ENCODE measurements at regions not wholly inside any gene's neighbourhood (a gene's known extent, or its start where the extent isn't known, plus 50 kb on each side); places are given as distances from the start of the nearest gene placed in this dataset.
A peak's percentile ranks its signal among the peaks of the same experiment; 100 is the strongest.
"Not testable (repeated sequence)": the region's sequence is repeated elsewhere in the genome, so short reads cannot be mapped to it uniquely, and the experiment has no call there.

DNA sequence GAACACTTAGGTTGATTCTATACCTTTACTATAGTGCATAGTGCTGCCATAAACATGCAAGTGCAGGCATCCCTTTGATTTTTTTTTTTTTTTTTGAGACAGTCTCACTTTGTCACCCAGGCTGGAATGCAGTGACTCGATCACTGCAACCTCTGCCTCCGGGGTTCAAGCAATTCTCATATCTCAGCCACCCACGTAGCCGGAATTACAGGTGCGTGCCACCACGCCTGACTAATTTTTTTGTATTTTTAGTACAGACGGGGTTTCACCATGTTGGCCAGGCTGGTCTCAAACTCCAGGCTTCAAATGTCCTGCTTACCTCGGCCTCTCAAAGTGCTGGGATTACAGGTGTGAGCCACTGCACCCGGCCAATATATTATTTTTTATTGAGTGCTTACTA, 140.0 kb upstream of the OLIG3 start:
- H3K9me3 ChIP-seq (ENCODE audit: control insufficient read depth in 2 of 2, insufficient read depth in 1 of 2, low read length in 1 of 2); H3K27me3 ChIP-seq (ENCODE audit: control insufficient read depth in 2 of 2, insufficient read depth in 1 of 2, low read length in 1 of 2); DNase-seq (ENCODE audit: low read depth in 6 of 9, low spot score in 9 of 9); H3K4me3 ChIP-seq (ENCODE audit: low read length in 2 of 2); H3K36me3 ChIP-seq (ENCODE audit: control insufficient read depth in 2 of 2, insufficient read depth in 2 of 2, low read length in 1 of 2); H3K4me1 ChIP-seq (ENCODE audit: control insufficient read depth in 2 of 2, insufficient read depth in 2 of 2, low read length in 2 of 2); H3K27ac ChIP-seq (ENCODE audit: low read depth in 1 of 2, low read length in 1 of 2): not testable (repeated sequence)
- 85% methylated on average over 9 of the region's 9 CpGs for WGBS

DNA sequence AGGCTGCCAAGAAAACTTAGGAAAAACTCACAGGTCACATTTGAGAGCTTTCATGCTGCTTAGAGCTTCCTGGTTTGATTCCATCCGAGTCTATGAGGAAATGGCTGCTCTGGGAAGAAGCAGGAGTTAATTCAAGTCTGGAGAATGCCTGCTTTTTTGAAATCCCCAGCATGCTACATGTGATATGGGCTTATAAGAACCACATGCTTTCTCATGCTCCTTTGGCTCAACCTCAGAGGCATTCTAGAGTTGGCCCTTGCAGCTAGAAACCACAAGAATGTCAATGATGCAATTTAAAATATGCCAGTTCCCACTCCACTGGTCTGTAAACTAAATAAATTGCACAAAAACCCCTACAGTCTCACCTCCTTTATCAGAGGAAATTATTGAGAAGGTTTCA, 142.9 kb upstream of the OLIG3 start:
- no peaks in the 10 kb centered on the region for H3K4me1 ChIP-seq (ENCODE audit: control insufficient read depth in 2 of 2, insufficient read depth in 2 of 2, low read length in 2 of 2)
- DNase-seq (ENCODE audit: low read depth in 6 of 9, low spot score in 9 of 9) = no peak
- H3K27me3 ChIP-seq (ENCODE audit: control insufficient read depth in 2 of 2, insufficient read depth in 1 of 2, low read length in 1 of 2) = no peaks in the 10 kb centered on the region
- 74% methylated on average over 1 of the region's 1 CpG for WGBS
- H3K27ac ChIP-seq (ENCODE audit: low read depth in 1 of 2, low read length in 1 of 2) = no peak overlapping the region
- H3K9me3 ChIP-seq (ENCODE audit: control insufficient read depth in 2 of 2, insufficient read depth in 1 of 2, low read length in 1 of 2) = no peaks in the 10 kb centered on the region
- H3K4me3 ChIP-seq (ENCODE audit: low read length in 2 of 2) = no peak overlapping the region
- no peaks in the 10 kb centered on the region for H3K36me3 ChIP-seq (ENCODE audit: control insufficient read depth in 2 of 2, insufficient read depth in 2 of 2, low read length in 1 of 2)

DNA sequence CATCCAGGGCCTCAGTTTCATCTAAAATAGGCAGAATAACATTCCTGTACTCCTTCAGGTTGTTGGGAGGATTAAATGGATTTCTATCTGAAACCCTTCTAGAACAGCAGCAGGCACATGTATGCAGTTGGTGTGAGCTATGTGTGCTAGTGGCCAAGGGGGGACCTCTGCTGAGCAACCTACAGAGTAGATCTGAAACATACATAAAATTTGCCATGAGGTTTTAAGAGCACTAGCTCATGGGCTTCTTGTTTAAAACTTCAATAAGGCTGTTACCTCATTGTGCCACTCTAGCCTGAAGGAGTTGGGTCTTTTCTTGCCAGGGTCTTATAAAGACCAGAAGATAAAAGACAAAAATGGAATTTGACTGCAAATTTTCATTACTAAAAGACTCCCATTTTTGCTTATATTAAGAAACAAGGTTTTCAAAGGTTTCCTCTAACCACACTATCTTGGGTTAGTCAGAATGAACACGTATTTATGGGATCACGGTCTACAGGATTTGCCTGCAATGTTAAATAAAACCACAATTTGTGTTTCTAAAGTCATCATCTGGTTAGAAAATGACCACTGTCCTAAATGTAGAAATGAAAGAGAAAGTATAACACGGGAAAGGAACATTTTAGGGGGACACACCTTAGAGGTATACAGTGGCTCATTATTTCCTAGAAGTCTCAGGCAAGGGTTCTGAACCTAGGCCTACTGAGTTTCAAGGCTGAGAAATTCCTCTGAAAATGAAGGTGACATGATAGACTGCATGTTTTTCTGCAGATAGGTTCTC, 144.9 kb upstream of the OLIG3 start:
- WGBS = 24% methylated on average over 3 of the region's 3 CpGs
- H3K36me3 ChIP-seq (ENCODE audit: control insufficient read depth in 2 of 2, insufficient read depth in 2 of 2, low read length in 1 of 2) = no peaks in the 10 kb centered on the region
- H3K4me3 ChIP-seq (ENCODE audit: low read length in 2 of 2) = no peak overlapping the region
- H3K27me3 ChIP-seq (ENCODE audit: control insufficient read depth in 2 of 2, insufficient read depth in 1 of 2, low read length in 1 of 2) = no peaks in the 10 kb centered on the region
- no peaks in the 10 kb centered on the region for H3K4me1 ChIP-seq (ENCODE audit: control insufficient read depth in 2 of 2, insufficient read depth in 2 of 2, low read length in 2 of 2)
- no peak for DNase-seq (ENCODE audit: low read depth in 6 of 9, low spot score in 9 of 9)
- no peaks in the 10 kb centered on the region for H3K9me3 ChIP-seq (ENCODE audit: control insufficient read depth in 2 of 2, insufficient read depth in 1 of 2, low read length in 1 of 2)
- no peak overlapping the region for H3K27ac ChIP-seq (ENCODE audit: low read depth in 1 of 2, low read length in 1 of 2)

DNA sequence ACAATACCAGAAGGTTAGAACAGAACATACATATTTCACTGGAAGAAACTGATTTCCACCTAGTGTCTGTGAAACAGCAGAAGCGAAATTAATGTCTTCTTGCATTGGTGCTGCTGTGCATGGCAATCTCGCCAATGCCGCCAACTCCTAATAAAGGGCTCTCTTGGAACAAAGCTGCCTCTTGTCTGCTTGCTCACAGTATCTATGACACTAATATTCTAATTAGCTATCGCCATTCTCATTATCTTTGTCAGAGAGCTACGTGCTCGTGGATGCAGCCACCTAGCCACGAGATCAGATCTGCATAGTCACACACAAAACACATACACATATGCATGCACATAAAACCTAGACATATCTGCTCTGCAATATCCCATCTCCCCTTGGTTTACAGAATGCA, 145.9 kb upstream of the OLIG3 start:
- H3K27me3 ChIP-seq (ENCODE audit: control insufficient read depth in 2 of 2, insufficient read depth in 1 of 2, low read length in 1 of 2) = no peaks in the 10 kb centered on the region
- 97% methylated on average over 7 of the region's 7 CpGs for WGBS
- no peaks in the 10 kb centered on the region for H3K36me3 ChIP-seq (ENCODE audit: control insufficient read depth in 2 of 2, insufficient read depth in 2 of 2, low read length in 1 of 2)
- H3K4me3 ChIP-seq (ENCODE audit: low read length in 2 of 2) = no peak overlapping the region
- no peaks in the 10 kb centered on the region for H3K4me1 ChIP-seq (ENCODE audit: control insufficient read depth in 2 of 2, insufficient read depth in 2 of 2, low read length in 2 of 2)
- DNase-seq (ENCODE audit: low read depth in 6 of 9, low spot score in 9 of 9) = no peak
- no peaks in the 10 kb centered on the region for H3K9me3 ChIP-seq (ENCODE audit: control insufficient read depth in 2 of 2, insufficient read depth in 1 of 2, low read length in 1 of 2)
- no peak overlapping the region for H3K27ac ChIP-seq (ENCODE audit: low read depth in 1 of 2, low read length in 1 of 2)

DNA sequence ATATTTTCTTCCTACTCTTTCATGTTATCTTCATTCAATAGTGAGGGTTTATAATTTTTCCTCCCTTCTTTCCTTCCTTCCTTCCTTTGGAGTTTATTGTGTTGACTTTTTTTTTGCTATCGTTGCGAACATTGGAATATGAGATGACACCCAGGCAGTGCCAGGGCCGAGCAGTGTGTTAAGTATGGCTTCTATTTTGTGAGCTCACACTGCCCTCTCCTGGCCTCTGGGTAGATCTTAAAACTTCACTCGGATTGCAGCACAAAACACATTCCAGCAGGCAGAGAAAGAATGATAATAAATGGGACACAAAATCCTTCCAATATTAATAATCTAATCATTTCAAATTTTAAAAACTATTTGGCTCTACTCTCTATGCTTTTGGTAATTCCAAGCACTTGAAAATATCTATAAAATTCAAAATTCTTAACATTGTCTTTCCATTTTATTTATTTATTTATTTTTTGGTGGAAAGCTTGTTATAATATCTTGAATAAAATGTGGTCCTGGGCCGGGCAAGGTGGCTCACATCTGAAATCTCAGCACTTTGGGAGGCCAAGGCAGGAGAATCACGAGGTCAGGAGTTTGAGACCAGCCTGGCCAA, 147.4 kb upstream of the OLIG3 start:
- WGBS = 21% methylated on average over 6 of the region's 6 CpGs
- peak; percentile 26 to 81 (median 63) for DNase-seq (ENCODE audit: low read depth in 6 of 9, low spot score in 9 of 9)
- Histone ChIP-seq H3K4me3 (ENCODE audit: low read length in 2 of 2) (no peak overlapping the region), H3K27me3 (ENCODE audit: control insufficient read depth in 2 of 2, insufficient read depth in 1 of 2, low read length in 1 of 2) (no peaks in the 10 kb centered on the region), H3K9me3 (ENCODE audit: control insufficient read depth in 2 of 2, insufficient read depth in 1 of 2, low read length in 1 of 2) (peaks cover 0 to 3% of the 10 kb centered on the region in 2 donors), H3K36me3 (ENCODE audit: control insufficient read depth in 2 of 2, insufficient read depth in 2 of 2, low read length in 1 of 2) (no peaks in the 10 kb centered on the region), H3K4me1 (ENCODE audit: control insufficient read depth in 2 of 2, insufficient read depth in 2 of 2, low read length in 2 of 2) (no peaks in the 10 kb centered on the region), H3K27ac (ENCODE audit: low read depth in 1 of 2, low read length in 1 of 2) (no peak overlapping the region)

DNA sequence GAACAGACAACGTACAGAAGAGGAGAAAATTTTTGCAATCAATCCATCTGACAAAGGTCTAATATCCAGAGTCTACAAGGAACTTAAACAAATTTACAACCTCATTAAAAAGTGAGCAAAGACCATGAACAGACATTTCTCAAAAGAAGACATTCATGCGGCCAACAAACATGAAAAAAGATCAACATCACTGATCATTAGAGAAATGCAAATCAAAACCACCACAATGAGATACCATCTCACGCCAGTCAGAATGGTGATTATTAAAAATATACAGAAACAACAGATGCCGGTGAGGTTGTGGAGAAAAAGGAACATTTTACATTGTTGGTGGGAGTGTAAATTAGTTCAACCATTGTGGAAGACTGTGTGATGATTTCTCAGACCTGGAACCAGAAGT, 149.0 kb upstream of the OLIG3 start:
- not testable (repeated sequence) for H3K4me3 ChIP-seq (ENCODE audit: low read length in 2 of 2); H3K27me3 ChIP-seq (ENCODE audit: control insufficient read depth in 2 of 2, insufficient read depth in 1 of 2, low read length in 1 of 2); H3K36me3 ChIP-seq (ENCODE audit: control insufficient read depth in 2 of 2, insufficient read depth in 2 of 2, low read length in 1 of 2); H3K27ac ChIP-seq (ENCODE audit: low read depth in 1 of 2, low read length in 1 of 2); H3K9me3 ChIP-seq (ENCODE audit: control insufficient read depth in 2 of 2, insufficient read depth in 1 of 2, low read length in 1 of 2); H3K4me1 ChIP-seq (ENCODE audit: control insufficient read depth in 2 of 2, insufficient read depth in 2 of 2, low read length in 2 of 2); DNase-seq (ENCODE audit: low read depth in 6 of 9, low spot score in 9 of 9)
- 91% methylated on average over 4 of the region's 4 CpGs for WGBS

DNA sequence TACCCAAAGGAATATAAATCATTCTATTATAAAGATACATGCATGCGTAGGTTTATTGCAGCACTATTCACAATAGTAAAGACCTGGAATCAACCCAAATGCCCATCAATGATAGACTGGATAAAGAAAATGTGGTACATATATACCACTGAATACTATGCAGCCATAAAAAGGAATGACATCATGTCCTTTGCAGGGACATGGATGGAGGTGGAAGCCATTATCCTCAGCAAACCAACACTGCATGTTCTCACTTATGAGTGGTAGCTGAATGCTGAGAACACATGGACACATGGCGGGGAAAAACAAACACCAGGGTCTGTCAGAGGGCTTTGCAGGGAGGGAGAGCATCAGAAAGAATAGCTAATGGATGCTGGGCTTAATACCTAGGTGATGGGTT, 149.4 kb upstream of the OLIG3 start:
- not testable (repeated sequence) for H3K4me3 ChIP-seq (ENCODE audit: low read length in 2 of 2); H3K9me3 ChIP-seq (ENCODE audit: control insufficient read depth in 2 of 2, insufficient read depth in 1 of 2, low read length in 1 of 2); H3K27me3 ChIP-seq (ENCODE audit: control insufficient read depth in 2 of 2, insufficient read depth in 1 of 2, low read length in 1 of 2); DNase-seq (ENCODE audit: low read depth in 6 of 9, low spot score in 9 of 9); H3K27ac ChIP-seq (ENCODE audit: low read depth in 1 of 2, low read length in 1 of 2); H3K36me3 ChIP-seq (ENCODE audit: control insufficient read depth in 2 of 2, insufficient read depth in 2 of 2, low read length in 1 of 2); H3K4me1 ChIP-seq (ENCODE audit: control insufficient read depth in 2 of 2, insufficient read depth in 2 of 2, low read length in 2 of 2)
- WGBS = 70% methylated on average over 2 of the region's 2 CpGs

DNA sequence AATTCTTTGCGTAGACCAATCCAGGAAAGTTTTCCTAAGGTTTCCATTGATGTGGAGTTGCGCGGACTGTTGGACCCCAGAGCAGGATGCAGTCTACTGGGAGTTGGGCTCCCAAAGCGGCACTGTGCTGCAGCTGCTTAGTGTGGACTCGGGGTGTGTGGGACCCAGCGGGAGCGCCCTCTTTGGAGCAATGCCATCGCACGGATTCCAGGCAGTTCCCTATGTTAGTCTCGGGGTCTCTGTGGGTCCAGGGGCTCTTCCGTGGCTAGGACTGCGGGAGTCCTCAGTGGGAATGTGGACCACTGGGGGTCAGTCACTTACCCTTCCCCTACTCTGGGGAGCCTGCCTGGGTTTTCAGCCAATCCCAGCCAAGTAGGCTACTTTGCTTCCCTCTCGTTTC, 151.7 kb upstream of the OLIG3 start:
- no peak for DNase-seq (ENCODE audit: low read depth in 6 of 9, low spot score in 9 of 9)
- Histone ChIP-seq H3K27me3 (ENCODE audit: control insufficient read depth in 2 of 2, insufficient read depth in 1 of 2, low read length in 1 of 2) (no peaks in the 10 kb centered on the region), H3K27ac (ENCODE audit: low read depth in 1 of 2, low read length in 1 of 2) (no peak overlapping the region), H3K4me1 (ENCODE audit: control insufficient read depth in 2 of 2, insufficient read depth in 2 of 2, low read length in 2 of 2) (no peaks in the 10 kb centered on the region), H3K36me3 (ENCODE audit: control insufficient read depth in 2 of 2, insufficient read depth in 2 of 2, low read length in 1 of 2) (no peaks in the 10 kb centered on the region), H3K9me3 (ENCODE audit: control insufficient read depth in 2 of 2, insufficient read depth in 1 of 2, low read length in 1 of 2) (peaks cover 0 to 3% of the 10 kb centered on the region in 2 donors), H3K4me3 (ENCODE audit: low read length in 2 of 2) (no peak overlapping the region)
- WGBS = 97% methylated on average over 13 of the region's 13 CpGs

DNA sequence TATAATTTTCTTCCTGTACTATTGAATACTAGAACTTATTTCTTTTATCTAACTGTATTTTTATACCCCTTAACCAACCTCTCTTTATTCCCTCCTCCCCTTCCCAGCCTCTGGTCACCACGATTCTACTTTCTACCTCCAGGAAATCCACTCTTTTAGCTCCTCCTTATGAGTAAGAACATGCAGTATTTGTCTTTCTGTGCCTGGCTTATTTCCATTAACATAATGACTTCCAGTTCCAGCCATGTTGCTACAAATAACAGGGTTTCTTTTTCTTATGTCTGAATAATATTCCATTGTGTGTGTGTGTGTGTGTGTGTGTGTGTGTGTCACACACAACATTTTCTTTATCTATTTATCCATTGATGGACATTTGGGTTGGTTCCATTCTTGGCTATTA, 152.3 kb upstream of the OLIG3 start:
- Histone ChIP-seq H3K36me3 (ENCODE audit: control insufficient read depth in 2 of 2, insufficient read depth in 2 of 2, low read length in 1 of 2) (no peaks in the 10 kb centered on the region), H3K4me1 (ENCODE audit: control insufficient read depth in 2 of 2, insufficient read depth in 2 of 2, low read length in 2 of 2) (no peaks in the 10 kb centered on the region), H3K4me3 (ENCODE audit: low read length in 2 of 2) (no peak overlapping the region), H3K27ac (ENCODE audit: low read depth in 1 of 2, low read length in 1 of 2) (no peak overlapping the region), H3K27me3 (ENCODE audit: control insufficient read depth in 2 of 2, insufficient read depth in 1 of 2, low read length in 1 of 2) (no peaks in the 10 kb centered on the region), H3K9me3 (ENCODE audit: control insufficient read depth in 2 of 2, insufficient read depth in 1 of 2, low read length in 1 of 2) (peaks cover 0 to 3% of the 10 kb centered on the region in 2 donors)
- DNase-seq (ENCODE audit: low read depth in 6 of 9, low spot score in 9 of 9) = no peak
- WGBS = 0% methylated on average over 1 of the region's 1 CpG

All from thymus (tissue), 11 donors.